ENCODE measurements at regions not wholly inside any gene's neighbourhood (a gene's known extent, or its start where the extent isn't known, plus 50 kb on each side); places are given as distances from the start of the nearest gene placed in this dataset.

- FAIRE-seq (no peak), ATAC-seq (no peak), DNase-seq (ENCODE audit: low spot score) (no peak)
- H3K4me2 ChIP-seq (ENCODE audit: low read depth, low read length): no peak overlapping the region
- no peak overlapping the region for H2AFZ ChIP-seq (ENCODE audit: low read length)
- no peak overlapping the region for H3K4me3 ChIP-seq (replicated peaks in 1 of 3; ENCODE audit: insufficient read depth in 1 of 3, low read depth in 2 of 3, low read length in 3 of 3)
- 19% methylated on average over 3 of the region's 3 CpGs for WGBS (ENCODE audit: low lambda C conversion rate)
- TF ChIP-seq ZNF530 (CRISPR knock-in tag; IDR thresholded peaks at IDR 0.05; ENCODE audit: low read depth): no peak
- H3K36me3 ChIP-seq (replicated peaks in 1 of 2; ENCODE audit: control insufficient read depth in 1 of 2, insufficient read depth in 2 of 2, low read length in 2 of 2): no peaks in the 10 kb centered on the region
- CTCF ChIA-PET (ENCODE audit: low intra/inter-chr PET ratio, low total read pairs): no interaction called here
- no peaks in the 10 kb centered on the region for H3K9me3 ChIP-seq (ENCODE audit: low read length)
- in situ Hi-C loops (cut with HindIII; ENCODE audit: extremely low pct_ligation_motif_present, low pct_unique_long_range_greater_than_20kb): no loop called here
- BruUV-seq (replicated peaks): no TSS peak
- 0 out of 2 replicates have a peak, but pooled peaks cover 10% of the 10 kb centered on the region for H3K4me1 ChIP-seq (ENCODE audit: insufficient read depth, low read length)
- no peaks in the 10 kb centered on the region for H3K79me2 ChIP-seq (ENCODE audit: insufficient read depth, low read length)
- H3K27ac ChIP-seq (ENCODE audit: extremely low read length, insufficient read depth, low read length): no peak overlapping the region
- no peak overlapping the region for H3K9ac ChIP-seq (ENCODE audit: insufficient read depth, low read depth, low read length)
- intact Hi-C loops (cut with micrococcal nuclease; ENCODE audit: unreplicated experiment): no loop called here
- H3K27me3 ChIP-seq (ENCODE audit: control insufficient read depth in 1 of 2, insufficient read depth in 2 of 2, low read length in 2 of 2): no peaks in the 10 kb centered on the region
- H4K20me1 ChIP-seq (ENCODE audit: insufficient read depth, low read length): no peaks in the 10 kb centered on the region
- POLR2A ChIA-PET: no interaction called here
Measured at GRCh38 chr12:118742431-118742830, 238.9 kb upstream of the SRRM4 start.

- no peaks in the 10 kb centered on the region for H3K27me3 ChIP-seq (ENCODE audit: control insufficient read depth in 1 of 2, insufficient read depth in 2 of 2, low read length in 2 of 2)
- no peaks in the 10 kb centered on the region for H4K20me1 ChIP-seq (ENCODE audit: insufficient read depth, low read length)
- H3K9ac ChIP-seq (ENCODE audit: insufficient read depth, low read depth, low read length): no peak overlapping the region
- ChIA-PET POLR2A (no interaction called here), CTCF (ENCODE audit: low intra/inter-chr PET ratio, low total read pairs) (no interaction called here)
- ATAC-seq (no peak), DNase-seq (ENCODE audit: low spot score) (no peak), FAIRE-seq (no peak)
- in situ Hi-C loops (cut with HindIII; ENCODE audit: extremely low pct_ligation_motif_present, low pct_unique_long_range_greater_than_20kb) (no loop called here), intact Hi-C loops (cut with micrococcal nuclease; ENCODE audit: unreplicated experiment) (no loop called here)
- H3K4me2 ChIP-seq (ENCODE audit: low read depth, low read length): no peak overlapping the region
- TF ChIP-seq ZBTB33 (CRISPR knock-in tag; IDR thresholded peaks at IDR 0.05) (no peak), SMARCC2 (IDR thresholded peaks at IDR 0.05) (no peak)
- no peak overlapping the region for H2AFZ ChIP-seq (ENCODE audit: low read length)
- H3K27ac ChIP-seq (ENCODE audit: extremely low read length, insufficient read depth, low read length): no peak overlapping the region
- no peaks in the 10 kb centered on the region for H3K79me2 ChIP-seq (ENCODE audit: insufficient read depth, low read length)
- WGBS (ENCODE audit: low lambda C conversion rate): 51% methylated on average over 4 of the region's 4 CpGs
- peaks cover 16% of the 10 kb centered on the region for H3K4me1 ChIP-seq (ENCODE audit: insufficient read depth, low read length)
- no peaks in the 10 kb centered on the region for H3K9me3 ChIP-seq (ENCODE audit: low read length)
- no TSS peak for BruUV-seq (replicated peaks)
- H3K4me3 ChIP-seq (replicated peaks in 1 of 3; ENCODE audit: insufficient read depth in 1 of 3, low read depth in 2 of 3, low read length in 3 of 3): no peak overlapping the region
- no peaks in the 10 kb centered on the region for H3K36me3 ChIP-seq (replicated peaks in 1 of 2; ENCODE audit: control insufficient read depth in 1 of 2, insufficient read depth in 2 of 2, low read length in 2 of 2)
Measured at GRCh38 chr12:118743896-118744700, 237.2 kb upstream of the SRRM4 start.
